ENCODE measurements at regions not wholly inside any gene's neighbourhood (a gene's known extent, or its start where the extent isn't known, plus 50 kb on each side); places are given as distances from the start of the nearest gene placed in this dataset.
A peak's percentile ranks its signal among the peaks of the same experiment; 100 is the strongest.

DNA sequence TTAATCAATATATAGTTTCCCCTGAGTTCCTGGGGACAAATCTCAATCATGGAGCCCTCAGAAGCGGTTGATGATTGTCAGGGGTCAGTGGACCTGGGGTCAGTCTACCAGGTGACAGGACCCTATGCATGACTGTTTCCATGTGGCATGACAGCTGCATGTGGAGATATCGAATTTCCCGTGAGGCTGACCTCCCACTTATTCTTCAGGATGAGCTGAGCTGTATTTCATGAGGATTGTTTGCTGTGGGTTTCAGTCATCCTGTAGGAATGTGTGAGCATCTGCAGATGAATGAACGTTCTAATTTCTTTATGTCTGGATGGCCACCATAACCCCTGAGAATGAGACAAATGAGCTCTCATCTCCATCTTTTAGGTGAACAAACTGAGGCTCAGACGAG lies 93.0 kb upstream of the HES1 start:
- CTCF ChIA-PET = no interaction called here
- no TSS peak for BruUV-seq (replicated peaks)
- H2AFZ ChIP-seq (ENCODE audit: low read depth, low read length, poor library complexity, severe bottlenecking) = no peak overlapping the region
- no peak overlapping the region for H3K9ac ChIP-seq (ENCODE audit: low read length)
- ATAC-seq = 0 out of 2 replicates have a peak, but pooled peaks have one; percentile 38
- H3K9me3 ChIP-seq (ENCODE audit: control insufficient read depth in 1 of 2, insufficient read depth in 1 of 2, low read depth in 1 of 2, low read length in 2 of 2) = no peaks in the 10 kb centered on the region
- intact Hi-C loops (cut with micrococcal nuclease) = no loop called here
- DNase-seq (ENCODE audit: low read depth, low spot score) = no peak
- POLR2A ChIA-PET = no interaction called here
- no peak for TF ChIP-seq TCF7L2 (IDR thresholded peaks at IDR 0.05; ENCODE audit: borderline replicate concordance, extremely low read depth, insufficient read depth, insufficient read length)
- no peak for TF ChIP-seq SP1 (IDR thresholded peaks at IDR 0.05; ENCODE audit: low read depth)
- TF ChIP-seq ZNF274 (IDR thresholded peaks at IDR 0.05; ENCODE audit: low read depth, low read length) = no peak
- no peak for TF ChIP-seq EZH2phosphoT487 (IDR thresholded peaks at IDR 0.05; ENCODE audit: borderline replicate concordance)
- no peak for TF ChIP-seq ZFX (IDR thresholded peaks at IDR 0.05)
- TF ChIP-seq CBX3 (IDR thresholded peaks at IDR 0.05; ENCODE audit: low read depth) = no peak
- TF ChIP-seq, protein P1, sequence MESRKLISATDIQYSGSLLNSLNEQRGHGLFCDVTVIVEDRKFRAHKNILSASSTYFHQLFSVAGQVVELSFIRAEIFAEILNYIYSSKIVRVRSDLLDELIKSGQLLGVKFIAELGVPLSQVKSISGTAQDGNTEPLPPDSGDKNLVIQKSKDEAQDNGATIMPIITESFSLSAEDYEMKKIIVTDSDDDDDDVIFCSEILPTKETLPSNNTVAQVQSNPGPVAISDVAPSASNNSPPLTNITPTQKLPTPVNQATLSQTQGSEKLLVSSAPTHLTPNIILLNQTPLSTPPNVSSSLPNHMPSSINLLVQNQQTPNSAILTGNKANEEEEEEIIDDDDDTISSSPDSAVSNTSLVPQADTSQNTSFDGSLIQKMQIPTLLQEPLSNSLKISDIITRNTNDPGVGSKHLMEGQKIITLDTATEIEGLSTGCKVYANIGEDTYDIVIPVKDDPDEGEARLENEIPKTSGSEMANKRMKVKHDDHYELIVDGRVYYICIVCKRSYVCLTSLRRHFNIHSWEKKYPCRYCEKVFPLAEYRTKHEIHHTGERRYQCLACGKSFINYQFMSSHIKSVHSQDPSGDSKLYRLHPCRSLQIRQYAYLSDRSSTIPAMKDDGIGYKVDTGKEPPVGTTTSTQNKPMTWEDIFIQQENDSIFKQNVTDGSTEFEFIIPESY (IDR thresholded peaks at IDR 0.05; ENCODE audit: extremely low read depth, insufficient replicate concordance, low read length) = no peak
- TF ChIP-seq SRF (IDR thresholded peaks at IDR 0.05; ENCODE audit: low read depth) = no peak
- no peak for TF ChIP-seq ELF1 (IDR thresholded peaks at IDR 0.05; ENCODE audit: borderline replicate concordance, low read depth)
- no peak for TF ChIP-seq SIN3A (IDR thresholded peaks at IDR 0.05; ENCODE audit: low read depth)
- TF ChIP-seq POLR2AphosphoS5 (IDR thresholded peaks at IDR 0.05; ENCODE audit: low read depth, low read length) = no peak
- TF ChIP-seq, protein P2, sequence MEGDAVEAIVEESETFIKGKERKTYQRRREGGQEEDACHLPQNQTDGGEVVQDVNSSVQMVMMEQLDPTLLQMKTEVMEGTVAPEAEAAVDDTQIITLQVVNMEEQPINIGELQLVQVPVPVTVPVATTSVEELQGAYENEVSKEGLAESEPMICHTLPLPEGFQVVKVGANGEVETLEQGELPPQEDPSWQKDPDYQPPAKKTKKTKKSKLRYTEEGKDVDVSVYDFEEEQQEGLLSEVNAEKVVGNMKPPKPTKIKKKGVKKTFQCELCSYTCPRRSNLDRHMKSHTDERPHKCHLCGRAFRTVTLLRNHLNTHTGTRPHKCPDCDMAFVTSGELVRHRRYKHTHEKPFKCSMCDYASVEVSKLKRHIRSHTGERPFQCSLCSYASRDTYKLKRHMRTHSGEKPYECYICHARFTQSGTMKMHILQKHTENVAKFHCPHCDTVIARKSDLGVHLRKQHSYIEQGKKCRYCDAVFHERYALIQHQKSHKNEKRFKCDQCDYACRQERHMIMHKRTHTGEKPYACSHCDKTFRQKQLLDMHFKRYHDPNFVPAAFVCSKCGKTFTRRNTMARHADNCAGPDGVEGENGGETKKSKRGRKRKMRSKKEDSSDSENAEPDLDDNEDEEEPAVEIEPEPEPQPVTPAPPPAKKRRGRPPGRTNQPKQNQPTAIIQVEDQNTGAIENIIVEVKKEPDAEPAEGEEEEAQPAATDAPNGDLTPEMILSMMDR (IDR thresholded peaks at IDR 0.05 in 2 of 3, conservative IDR thresholded peaks at IDR 0.05 in 1 of 3; ENCODE audit: borderline replicate concordance in 1 of 3, insufficient read depth in 1 of 3, low read depth in 2 of 3, low read length in 2 of 3) = no peak
- TF ChIP-seq JUND (IDR thresholded peaks at IDR 0.05) = no peak
- H3K79me2 ChIP-seq (ENCODE audit: insufficient read depth, low read length) = no peaks in the 10 kb centered on the region
- H3K27me3 ChIP-seq (ENCODE audit: insufficient read depth, low read length) = no peaks in the 10 kb centered on the region
- no peak overlapping the region for H3K27ac ChIP-seq (ENCODE audit: low read depth, low read length)
- no peaks in the 10 kb centered on the region for H3K9me2 ChIP-seq (ENCODE audit: insufficient read depth)
- H3K4me2 ChIP-seq (ENCODE audit: low read length) = no peak overlapping the region
- no peaks in the 10 kb centered on the region for H3K36me3 ChIP-seq (ENCODE audit: control insufficient read depth in 1 of 2, insufficient read depth in 2 of 2, low read length in 2 of 2)
- H3K4me3 ChIP-seq (replicated peaks in 1 of 2; ENCODE audit: low read depth in 1 of 2, low read length in 2 of 2) = no peak overlapping the region
- no peaks in the 10 kb centered on the region for H4K20me1 ChIP-seq (ENCODE audit: insufficient read depth)
- H3K4me1 ChIP-seq (ENCODE audit: control insufficient read depth in 1 of 2, insufficient read depth in 2 of 2, low read length in 2 of 2) = no peaks in the 10 kb centered on the region; a peak in 1 of 4 replicates
- RAD21 ChIA-PET (ENCODE audit: low non-redundant PET in 1 of 2, low total read pairs in 2 of 2, uncharacterized antibody in 2 of 2, unreplicated experiment in 2 of 2) = no interaction called here
